NCI-H1436 treated with DMSO at 0.1 percent for 48 hours (cell line): ENCODE measurements at regions not wholly inside any gene's neighbourhood (a gene's known extent, or its start where the extent isn't known, plus 50 kb on each side); places are given as distances from the start of the nearest gene placed in this dataset.

Experiments
- DNase-seq: peaks from one replicate; lab custom pipeline; 2025; lab: John Stamatoyannopoulos, UW

GRCh38 chr7:50962962-50963374 is 180.3 kb upstream of the GRB10 start:
- DNase-seq, result peak; percentile 10

DNA sequence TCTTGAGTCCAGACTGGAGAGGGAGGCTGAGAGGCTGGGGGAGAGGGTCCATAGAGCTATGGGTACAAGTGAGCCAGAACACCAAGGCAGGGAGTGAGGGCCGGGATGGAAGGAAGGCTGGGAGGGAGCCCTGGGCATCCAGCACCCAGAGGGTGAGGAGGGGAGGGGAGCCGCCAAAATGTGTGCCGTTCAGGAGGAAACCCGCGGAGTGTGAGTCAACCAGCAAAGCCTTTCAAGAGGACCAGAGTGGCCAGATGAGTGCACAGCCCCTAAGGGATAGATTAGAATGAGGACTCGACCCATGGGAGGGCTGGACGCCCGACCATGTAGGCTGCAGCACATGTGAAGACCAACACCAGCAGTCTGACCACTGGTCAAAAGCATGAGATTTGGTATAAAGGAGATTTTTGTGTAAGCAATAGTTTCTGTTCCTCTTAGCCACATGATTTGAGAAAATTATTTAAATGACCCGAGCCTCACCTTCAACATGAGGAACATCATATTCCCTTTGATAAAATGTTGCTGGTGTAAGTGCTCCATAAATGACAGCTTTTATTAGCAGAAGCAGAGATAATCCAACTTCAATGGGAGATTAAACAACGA is 179.7 kb upstream of the GRB10 start:
- DNase-seq, result no peak

DNA sequence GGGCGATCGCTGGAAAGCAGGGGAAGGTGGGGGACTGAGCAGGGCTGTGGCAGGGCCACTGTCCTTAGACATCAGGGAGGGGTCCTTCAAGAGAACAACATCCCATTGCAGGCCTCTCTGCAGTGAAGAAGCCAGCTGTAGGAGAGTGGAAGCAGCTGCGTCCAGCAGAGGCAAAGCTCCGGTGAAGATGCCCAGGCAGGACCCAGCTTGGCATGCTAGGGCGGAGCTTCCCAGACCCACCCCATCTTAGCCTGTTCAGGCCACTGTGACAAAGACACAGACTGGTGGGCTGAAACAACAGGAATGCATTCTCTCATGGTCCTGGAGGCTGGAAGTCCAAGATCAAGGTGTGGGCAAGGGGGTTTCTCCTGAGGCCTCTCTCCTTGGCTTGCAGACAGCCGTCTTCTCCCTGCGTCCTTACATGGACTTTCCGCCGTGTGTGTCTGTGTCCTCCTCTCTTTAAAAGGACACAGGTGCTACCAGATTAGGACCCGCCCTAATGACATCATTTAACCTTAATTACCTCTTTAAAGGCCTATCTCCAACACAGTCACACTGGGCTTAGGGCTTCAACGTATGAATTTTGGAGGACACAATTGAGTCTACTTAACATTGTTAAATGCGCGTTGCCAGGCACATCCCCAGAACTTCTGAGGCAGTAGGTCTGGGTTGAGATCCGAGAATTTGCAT is 178.1 kb upstream of the GRB10 start:
- DNase-seq, result no peak

DNA sequence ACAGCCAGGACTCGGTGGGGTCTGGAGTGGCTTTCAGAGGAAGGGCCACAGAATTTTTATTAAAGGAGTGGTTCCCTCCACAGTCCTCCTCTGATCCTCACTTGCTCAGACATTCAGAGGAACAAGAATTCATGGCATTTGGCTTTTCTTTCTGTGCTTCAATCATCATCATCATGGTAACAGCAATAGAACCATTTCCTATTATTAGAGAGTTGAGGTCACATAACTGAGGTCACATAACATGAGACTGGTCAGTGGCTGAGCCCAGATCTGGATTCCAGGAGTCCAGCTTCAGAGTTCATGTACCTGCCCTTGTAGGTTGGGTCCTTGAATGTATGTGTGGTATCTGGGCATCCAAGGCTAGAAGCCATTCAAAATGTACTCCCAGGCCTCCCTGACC is 177.3 kb upstream of the GRB10 start:
- no peak for DNase-seq

- no peak for DNase-seq
Measured at GRCh38 chr7:50959560-50959959, 176.9 kb upstream of the GRB10 start.

DNA sequence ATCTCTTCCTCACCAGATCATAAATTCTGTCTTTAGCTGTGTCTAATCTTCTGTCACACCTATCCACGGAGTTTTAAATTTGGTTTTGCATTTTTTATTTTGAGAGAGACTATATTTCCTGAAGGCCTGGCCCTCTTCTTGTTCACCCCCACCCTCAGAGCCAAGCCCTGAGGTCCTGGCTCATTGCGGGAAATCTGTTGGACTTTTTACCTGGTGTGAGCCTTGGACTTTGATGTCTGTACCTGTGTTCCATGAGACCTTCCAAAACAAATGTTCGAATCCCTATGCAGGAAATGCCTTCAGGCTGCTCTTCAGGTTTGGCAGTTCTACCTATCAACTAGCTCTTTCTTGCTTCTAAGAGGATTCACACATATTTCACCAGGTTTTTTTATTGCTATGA is 175.2 kb upstream of the GRB10 start:
- no peak for DNase-seq

DNA sequence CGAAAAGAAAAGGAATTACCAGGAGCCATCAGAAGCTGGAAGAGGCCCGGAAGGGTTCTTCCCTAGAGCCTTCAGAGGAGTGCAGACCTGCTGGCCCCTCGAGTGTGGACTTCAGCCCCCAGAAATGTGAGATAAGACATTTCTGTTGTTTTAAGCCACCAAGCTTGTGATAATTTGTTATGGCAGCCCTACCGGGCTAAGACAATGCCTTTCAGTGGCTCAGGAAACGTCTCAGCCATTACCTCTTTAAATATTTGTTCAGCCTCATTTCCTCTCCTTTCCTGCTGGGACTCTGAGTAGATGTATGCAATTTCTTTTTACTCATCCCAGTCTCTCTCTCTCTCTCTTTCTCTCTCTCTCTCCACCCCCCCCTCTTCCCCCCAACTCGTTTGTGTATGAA is 174.7 kb upstream of the GRB10 start:
- DNase-seq, result peak; percentile 2

GRCh38 chr7:50956522-50957155 is 173.9 kb upstream of the GRB10 start:
- DNase-seq, result no peak

DNA sequence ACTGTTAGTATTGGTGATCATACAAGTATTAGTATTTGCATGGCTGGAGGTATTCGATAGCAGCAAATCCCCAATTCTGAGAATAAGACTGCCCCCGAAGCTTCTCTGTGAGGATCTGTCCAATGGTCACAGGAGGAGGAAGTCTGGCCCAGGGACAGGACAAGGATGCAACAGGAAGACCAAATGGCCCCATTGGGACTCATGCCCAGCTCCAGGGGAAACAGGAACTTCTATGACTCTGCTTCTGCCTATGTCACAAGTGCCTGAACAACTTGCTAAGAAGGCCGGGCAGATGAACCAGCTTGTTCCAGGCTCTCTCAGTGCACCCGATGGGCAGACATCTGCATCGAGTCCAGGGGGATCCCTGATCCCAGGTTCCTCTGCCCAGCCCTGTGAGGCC is 172.0 kb upstream of the GRB10 start:
- no peak for DNase-seq

GRCh38 chr7:50954245-50954644 is 171.5 kb upstream of the GRB10 start:
- no peak for DNase-seq

- DNase-seq, result no peak
Measured at GRCh38 chr7:50953820-50954219, 171.1 kb upstream of the GRB10 start.

- DNase-seq, result no peak
Measured at GRCh38 chr7:50953303-50953702, 170.6 kb upstream of the GRB10 start.

- no peak for DNase-seq
Measured at GRCh38 chr7:50952544-50952943, 169.8 kb upstream of the GRB10 start.

GRCh38 chr7:50952120-50952519 is 169.4 kb upstream of the GRB10 start:
- no peak for DNase-seq

DNA sequence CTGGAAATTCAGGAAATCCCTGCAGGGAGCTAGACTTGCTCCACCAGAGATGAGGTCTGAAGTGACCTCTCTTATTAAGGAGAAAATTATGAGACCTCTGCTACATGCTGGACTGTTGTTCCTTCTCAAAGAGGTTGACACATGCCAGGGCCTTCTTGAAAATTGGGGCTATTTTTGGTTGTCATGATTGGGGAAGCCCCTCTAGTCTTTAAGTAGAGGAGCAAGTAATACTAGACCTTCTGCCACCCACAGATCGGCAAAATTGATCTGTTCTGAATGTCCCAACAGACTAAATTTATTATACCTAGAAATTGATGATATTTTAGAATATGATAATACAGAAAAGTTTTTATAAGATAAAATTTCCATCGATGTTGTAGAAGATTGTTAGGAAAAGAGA is 160.8 kb upstream of the GRB10 start:
- no peak for DNase-seq

- DNase-seq, result no peak
Measured at GRCh38 chr7:50941525-50941924, 158.8 kb upstream of the GRB10 start.

GRCh38 chr7:50940621-50941020 is 157.9 kb upstream of the GRB10 start:
- DNase-seq, result no peak

DNA sequence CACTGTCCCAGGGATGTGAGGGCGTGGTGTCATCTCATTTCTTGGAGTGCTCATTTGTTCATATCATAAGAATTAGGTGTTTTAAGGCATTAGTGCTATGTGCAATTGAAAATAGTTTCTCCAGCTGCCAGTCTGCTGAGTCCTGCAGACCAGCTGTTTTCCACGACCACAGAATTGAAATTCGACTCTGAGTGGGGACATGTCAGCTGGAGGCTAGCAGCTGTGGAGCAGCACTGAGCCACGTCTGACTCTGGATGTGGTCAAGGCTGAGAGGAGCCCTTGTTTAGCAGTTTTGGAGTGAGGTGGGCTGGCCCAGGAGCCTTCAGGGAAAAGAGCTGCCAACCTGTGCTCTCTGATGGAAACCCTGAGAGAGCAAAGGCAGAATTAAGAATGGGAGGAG is 156.3 kb upstream of the GRB10 start:
- DNase-seq, result no peak

GRCh38 chr7:50937727-50938126 is 155.0 kb upstream of the GRB10 start:
- DNase-seq, result no peak

DNA sequence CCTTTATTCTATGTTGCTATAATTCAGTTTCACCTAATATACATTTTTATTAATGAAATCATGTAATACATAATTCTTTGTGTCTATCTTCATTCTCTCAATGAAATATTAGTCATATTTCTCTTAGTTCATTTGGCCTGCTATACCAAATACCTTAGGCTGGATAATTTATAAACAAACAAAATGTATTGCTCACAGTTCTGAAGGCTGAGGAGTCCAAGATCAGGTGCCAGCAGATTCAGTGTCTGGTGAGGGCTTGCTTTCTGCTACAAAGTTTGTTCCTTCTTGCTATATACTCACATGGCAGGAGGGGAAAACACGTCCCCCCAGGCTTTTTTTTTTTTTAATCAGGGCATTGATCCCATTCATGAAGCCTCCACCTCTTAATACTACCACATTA is 143.4 kb upstream of the GRB10 start:
- no peak for DNase-seq

GRCh38 chr7:50923476-50923875 is 140.8 kb upstream of the GRB10 start:
- DNase-seq, result no peak

DNA sequence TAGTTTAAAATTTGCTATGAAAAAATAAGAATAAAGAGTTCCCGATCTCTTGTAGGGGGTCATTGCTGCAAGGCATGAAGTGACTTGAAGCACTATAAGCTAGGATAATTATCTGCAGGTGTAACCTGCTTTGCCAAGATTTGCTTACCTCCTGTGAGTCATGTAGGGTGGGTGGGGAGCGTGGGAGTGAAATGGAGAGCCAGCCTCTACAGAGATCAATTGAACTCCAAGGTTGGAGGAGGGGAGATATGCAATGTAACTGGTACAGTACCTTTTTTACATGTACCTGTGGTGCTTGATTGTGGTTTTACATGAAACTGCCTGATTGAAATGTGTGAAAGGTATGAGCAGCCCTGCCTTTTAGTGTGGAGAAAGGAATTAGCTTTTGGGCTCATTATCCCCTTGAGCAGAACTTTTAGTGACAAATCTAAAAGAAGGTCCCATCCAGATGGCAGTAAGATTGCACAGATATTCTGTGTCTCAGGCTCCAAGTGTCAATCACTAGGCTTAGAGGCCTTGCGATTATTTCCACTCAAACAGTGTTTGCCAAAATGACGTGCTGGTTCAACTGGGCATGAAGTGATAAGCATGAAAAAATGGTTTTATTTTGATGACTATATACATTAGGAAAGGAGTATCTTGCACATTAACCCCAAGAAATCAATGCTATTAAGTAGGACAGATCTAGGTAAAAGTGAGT is 138.6 kb upstream of the GRB10 start:
- peak; percentile 7 for DNase-seq

- no peak for DNase-seq
Measured at GRCh38 chr7:50920031-50920635, 137.4 kb upstream of the GRB10 start.
